GM19438 (cell line): ENCODE measurements at regions not wholly inside any gene's neighbourhood (a gene's known extent, or its start where the extent isn't known, plus 50 kb on each side); places are given as distances from the start of the nearest gene placed in this dataset.

Source experiments
- ATAC-seq: cut with Tn5 transposase; IDR thresholded peaks from one replicate; pipeline ENCODE4 v1.9.1; 2021; ENCODE audit warnings: low read depth; ENCODE audit not compliant: unreplicated experiment

DNA sequence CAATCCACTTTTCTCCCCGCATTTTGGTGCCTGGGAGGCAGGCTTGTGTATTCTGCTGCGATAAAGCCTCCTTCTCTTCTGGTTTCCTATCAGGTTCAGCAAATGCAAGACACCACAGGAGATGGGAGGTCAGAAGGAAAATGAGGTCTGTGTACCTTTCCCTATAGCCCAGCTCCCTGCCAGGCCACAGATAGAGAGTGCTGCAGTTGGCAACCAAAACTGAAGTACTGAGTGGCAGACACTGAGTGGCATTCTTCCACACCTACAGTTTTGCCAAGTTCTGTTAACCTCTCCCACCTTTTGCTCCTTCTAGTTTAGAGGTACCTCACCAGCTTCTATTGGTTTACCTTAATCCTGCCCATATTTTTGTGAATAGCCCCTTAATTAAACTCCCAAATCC lies 948.4 kb downstream of the SORCS1 start:
- ATAC-seq, result no peak

- no peak for ATAC-seq
Measured at GRCh38 chr10:106214243-106214642, 950.3 kb downstream of the SORCS1 start.

- ATAC-seq, result no peak
Measured at GRCh38 chr10:106213493-106213892, 951.0 kb downstream of the SORCS1 start.

DNA sequence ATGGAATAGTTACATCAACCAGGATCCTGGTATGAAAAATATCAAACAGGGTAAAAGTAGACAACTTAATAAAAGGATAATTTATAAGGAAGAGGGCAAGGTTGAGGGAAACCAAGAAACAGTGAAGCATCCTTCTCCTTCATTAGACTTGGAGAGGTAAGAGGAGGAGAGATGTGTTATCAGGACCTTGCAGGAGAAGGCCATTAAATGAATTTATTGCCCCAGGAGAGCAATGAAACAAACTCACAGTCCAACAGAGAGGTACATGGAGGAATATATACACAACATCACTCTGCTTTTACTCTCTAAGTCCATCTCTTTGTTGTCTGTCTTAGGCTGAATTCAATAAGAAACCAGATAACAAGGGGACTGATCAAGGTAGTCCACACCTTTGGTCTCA lies 966.2 kb downstream of the SORCS1 start:
- no peak for ATAC-seq

- no peak for ATAC-seq
Measured at GRCh38 chr10:106189292-106189691, 975.2 kb downstream of the SORCS1 start.

- no peak for ATAC-seq
Measured at GRCh38 chr10:106185951-106186350, 978.6 kb downstream of the SORCS1 start.

DNA sequence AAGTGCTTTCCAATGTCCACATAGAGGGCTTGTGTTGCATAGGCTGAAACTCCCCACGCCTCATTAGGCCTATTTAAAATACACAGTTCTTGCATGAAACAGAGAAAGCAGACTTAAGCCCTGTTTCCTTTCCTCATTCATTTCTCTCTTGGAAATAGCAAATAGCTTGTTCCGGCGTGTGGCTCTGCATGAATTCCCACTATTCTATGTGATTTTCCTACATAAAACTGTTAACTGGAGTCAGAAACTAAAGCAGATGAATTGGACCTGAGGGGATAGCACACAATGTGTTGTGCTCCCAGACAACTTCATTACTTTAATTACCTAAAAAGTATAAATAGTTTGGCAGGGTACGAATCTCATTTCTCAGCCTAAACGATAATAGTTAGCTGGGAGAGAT lies 981.5 kb downstream of the SORCS1 start:
- no peak for ATAC-seq

DNA sequence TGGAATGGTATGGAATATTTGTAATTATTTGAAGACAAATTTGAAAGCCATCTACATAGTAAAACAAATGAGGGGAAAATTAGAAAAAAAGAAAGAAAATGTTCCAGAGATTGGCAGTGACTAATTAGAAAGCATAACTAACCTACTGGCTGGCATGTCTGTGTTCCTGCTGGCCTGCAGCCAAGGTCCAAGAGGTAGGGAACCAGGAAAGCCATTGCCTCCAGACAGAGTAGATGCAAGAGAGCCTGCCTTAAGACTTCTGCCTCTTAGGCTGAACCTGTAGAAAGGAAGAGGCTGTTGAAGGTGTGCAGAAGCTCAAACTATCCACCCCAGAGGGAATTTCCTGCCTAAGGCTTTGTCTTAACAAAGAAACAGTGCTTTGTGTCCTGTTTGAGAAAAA lies 982.0 kb downstream of the SORCS1 start:
- ATAC-seq, result no peak

GRCh38 chr10:106181501-106181900 lies 983.0 kb downstream of the SORCS1 start:
- ATAC-seq, result no peak

DNA sequence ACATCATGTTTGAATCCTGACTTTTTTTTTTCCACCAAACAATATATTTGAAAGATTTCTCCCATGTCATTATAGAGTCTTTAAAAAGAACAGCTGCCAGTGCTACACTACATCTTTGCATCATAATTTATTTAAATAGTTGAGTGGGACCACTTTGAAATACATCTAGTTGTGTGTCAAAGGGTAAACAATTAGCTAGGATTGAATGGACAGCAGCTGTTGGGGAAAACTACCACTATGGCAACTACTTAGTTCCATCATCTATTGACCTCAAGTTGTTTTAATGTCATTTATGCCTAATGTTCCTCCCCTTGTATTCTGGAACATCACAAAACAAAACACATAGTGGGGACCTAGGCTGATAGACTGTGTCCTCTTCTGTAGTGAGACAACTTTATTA lies 985.1 kb downstream of the SORCS1 start:
- no peak for ATAC-seq

DNA sequence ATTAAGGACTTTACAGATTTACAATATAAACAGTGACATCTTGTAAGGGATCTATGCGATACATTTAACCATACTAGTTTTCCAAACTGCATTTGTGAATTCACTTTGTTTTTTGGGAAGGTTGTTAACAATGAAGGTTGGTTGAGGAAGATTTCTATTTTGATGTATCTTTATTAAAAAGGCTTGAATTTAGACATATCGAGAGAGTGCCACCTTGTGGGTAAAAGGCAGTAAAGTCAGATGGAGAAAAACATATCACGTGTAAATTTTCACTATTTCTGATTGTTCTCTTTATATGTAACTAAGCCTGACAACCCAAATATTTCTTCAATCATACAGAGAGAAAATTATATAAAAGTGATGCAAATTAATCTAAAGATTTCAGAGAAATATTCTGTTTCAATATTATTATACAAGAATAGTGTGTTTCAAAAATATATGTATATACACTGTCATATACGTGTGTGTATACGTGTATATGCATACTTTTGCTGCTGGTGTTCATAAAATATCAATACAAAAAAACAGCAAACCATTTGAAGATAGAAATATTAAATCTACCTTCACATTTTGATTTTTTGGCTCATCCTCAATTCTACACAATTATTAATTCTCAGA lies 988.6 kb downstream of the SORCS1 start:
- no peak for ATAC-seq

GRCh38 chr10:106173838-106174237 lies 990.7 kb downstream of the SORCS1 start:
- ATAC-seq, result no peak

- no peak for ATAC-seq
Measured at GRCh38 chr10:106169241-106169640, 995.3 kb downstream of the SORCS1 start.

DNA sequence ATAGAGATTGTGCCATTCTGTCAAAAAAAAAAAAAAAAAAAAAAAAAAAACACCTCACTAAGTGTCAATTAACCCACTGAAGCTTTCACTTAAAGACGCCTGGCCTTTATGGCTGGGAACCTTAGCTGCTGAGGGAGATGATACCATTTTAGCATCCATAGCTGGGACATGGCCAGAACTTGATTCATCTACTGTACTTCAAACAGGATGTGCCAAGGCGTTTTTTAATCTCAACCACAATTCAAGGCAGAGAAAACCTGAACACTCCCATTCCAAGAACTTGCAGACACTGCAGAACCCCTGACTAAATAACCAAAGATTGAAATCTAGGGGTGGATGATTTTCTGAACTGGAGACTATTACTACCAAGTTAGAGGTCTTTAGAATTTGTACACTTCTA lies 996.6 kb downstream of the SORCS1 start:
- ATAC-seq, result no peak

GRCh38 chr10:106158241-106158640 lies 1006.3 kb downstream of the SORCS1 start:
- ATAC-seq, result no peak

- ATAC-seq, result no peak
Measured at GRCh38 chr10:106147021-106147420, 1017.5 kb downstream of the SORCS1 start.

DNA sequence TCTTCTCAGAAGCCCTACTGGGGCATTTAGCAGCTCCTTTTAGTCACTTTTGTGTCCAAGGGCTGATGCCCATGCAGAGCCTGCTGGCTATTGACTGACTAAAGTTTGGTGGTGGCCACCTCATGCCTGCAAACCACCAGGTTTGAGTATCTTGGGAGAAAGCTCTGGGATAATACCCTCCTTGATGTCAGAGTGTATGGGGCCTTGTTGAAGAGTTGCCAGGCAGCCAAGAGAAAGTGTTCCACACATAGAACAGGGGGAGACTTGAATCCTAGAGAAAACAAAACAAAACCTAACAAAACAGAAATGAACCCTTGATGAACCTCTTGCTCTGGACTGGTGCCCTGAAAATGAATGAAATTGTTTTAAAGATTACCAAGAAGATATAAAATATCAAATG lies 1024.6 kb downstream of the SORCS1 start:
- ATAC-seq, result no peak

- no peak for ATAC-seq
Measured at GRCh38 chr10:106136175-106136574, 1028.3 kb downstream of the SORCS1 start.

DNA sequence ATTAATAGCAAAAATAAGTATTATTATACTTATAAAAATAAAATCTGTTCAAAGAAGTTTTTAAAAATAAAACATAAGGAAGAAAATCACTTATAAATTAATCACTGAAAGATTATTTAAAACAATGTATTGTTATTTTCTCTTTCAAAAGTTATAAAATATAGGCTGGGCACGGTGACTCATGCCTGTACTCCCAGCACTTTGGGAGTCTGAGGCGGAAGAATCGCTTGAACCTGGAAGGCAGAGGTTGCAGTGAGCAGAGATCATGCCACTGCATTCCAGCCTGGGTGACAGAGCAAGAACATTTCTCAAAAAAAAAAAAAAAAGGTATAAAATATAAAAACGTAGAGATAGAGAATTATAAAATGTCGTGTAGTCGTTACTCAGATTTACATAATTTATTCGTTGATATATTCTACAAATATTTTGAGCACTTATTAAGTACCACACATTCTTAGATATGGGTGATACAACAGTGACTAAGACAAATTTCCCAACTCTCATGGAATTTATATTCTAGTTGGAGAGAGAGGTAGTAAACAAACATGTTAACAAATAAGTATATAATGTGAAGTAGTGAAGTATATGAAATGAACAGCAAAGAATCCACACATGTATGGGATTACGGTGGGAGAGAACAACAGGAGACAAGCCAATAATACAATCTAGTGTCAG lies 1030.0 kb downstream of the SORCS1 start:
- ATAC-seq, result no peak

GRCh38 chr10:106133451-106133850 lies 1031.1 kb downstream of the SORCS1 start:
- ATAC-seq, result no peak

- no peak for ATAC-seq
Measured at GRCh38 chr10:106132956-106133355, 1031.5 kb downstream of the SORCS1 start.

DNA sequence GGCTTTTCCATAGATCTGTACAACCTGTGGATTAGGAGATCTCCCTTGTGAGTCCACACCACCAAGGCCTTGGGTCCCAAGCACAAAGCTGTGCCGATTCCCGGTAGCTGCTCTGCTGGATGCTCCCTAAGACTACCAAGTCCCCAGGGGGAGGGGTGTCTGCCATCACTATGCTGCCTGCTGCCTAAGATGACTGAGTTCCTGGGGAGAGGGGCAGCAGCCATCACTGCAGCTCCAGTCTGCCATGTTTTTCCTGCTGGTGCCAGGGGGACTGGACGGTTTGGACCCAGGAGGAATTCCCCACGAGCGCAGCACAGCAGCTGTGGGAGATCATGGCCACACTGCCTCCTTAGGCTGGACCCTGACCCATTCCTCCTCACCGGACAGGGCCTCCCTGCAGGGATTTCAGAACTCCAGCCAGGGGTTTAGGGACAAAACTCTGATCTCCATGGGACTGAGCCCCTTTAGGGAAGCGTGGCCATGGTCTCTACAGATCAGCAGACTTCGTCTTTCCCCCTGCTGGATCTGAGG lies 1049.8 kb downstream of the SORCS1 start:
- ATAC-seq, result no peak
